ENCODE measurements at regions not wholly inside any gene's neighbourhood (a gene's known extent, or its start where the extent isn't known, plus 50 kb on each side); places are given as distances from the start of the nearest gene placed in this dataset.
"Not testable (repeated sequence)": the region's sequence is repeated elsewhere in the genome, so short reads cannot be mapped to it uniquely, and the experiment has no call there.

GRCh38 chr9:94033383-94033782 is 50.9 kb upstream of the PTPDC1 start:
- DNase-seq = no peak
- no peaks in the 10 kb centered on the region for H3K27me3 Mint-ChIP-seq (ENCODE audit: low read depth)
- no peak for ATAC-seq
- no peaks in the 10 kb centered on the region for H3K9me3 Mint-ChIP-seq
- H3K4me1 Mint-ChIP-seq (ENCODE audit: low read depth) = peaks cover 15% of the 10 kb centered on the region
- H3K36me3 Mint-ChIP-seq (ENCODE audit: insufficient read depth) = no peaks in the 10 kb centered on the region
- H3K4me3 Mint-ChIP-seq = no peak overlapping the region

GRCh38 chr9:94031946-94032345 is 52.3 kb upstream of the PTPDC1 start:
- H3K4me3 Mint-ChIP-seq = peak overlapping the region; percentile 98

GRCh38 chr9:94031380-94031779 is 52.9 kb upstream of the PTPDC1 start:
- Mint-ChIP-seq H3K36me3 (ENCODE audit: insufficient read depth) (no peaks in the 10 kb centered on the region), H3K4me1 (ENCODE audit: low read depth) (peaks cover 15% of the 10 kb centered on the region), H3K9me3 (no peaks in the 10 kb centered on the region), H3K27me3 (ENCODE audit: low read depth) (no peaks in the 10 kb centered on the region), H3K4me3 (peak overlapping the region; percentile 98)
- DNase-seq (no peak), ATAC-seq (no peak)

More at GRCh38 chr9:94031946-94032345, 52.3 kb upstream of the PTPDC1 start:
- ATAC-seq = no peak
- Mint-ChIP-seq H3K9me3 (no peaks in the 10 kb centered on the region), H3K36me3 (ENCODE audit: insufficient read depth) (no peaks in the 10 kb centered on the region), H3K4me1 (ENCODE audit: low read depth) (peaks cover 15% of the 10 kb centered on the region), H3K27me3 (ENCODE audit: low read depth) (no peaks in the 10 kb centered on the region)
- no peak for DNase-seq

- H3K9me3 Mint-ChIP-seq = no peaks in the 10 kb centered on the region
- peak overlapping the region; percentile 98 for H3K4me3 Mint-ChIP-seq
- no peaks in the 10 kb centered on the region for H3K27me3 Mint-ChIP-seq (ENCODE audit: low read depth)
- peak; percentile 100 for ATAC-seq
- H3K4me1 Mint-ChIP-seq (ENCODE audit: low read depth) = peaks cover 15% of the 10 kb centered on the region
- peak; percentile 75 for DNase-seq
- no peaks in the 10 kb centered on the region for H3K36me3 Mint-ChIP-seq (ENCODE audit: insufficient read depth)
Observed at GRCh38 chr9:94030318-94031179, 53.7 kb upstream of the PTPDC1 start.

- DNase-seq = no peak
- Mint-ChIP-seq H3K9me3 (no peaks in the 10 kb centered on the region), H3K4me3 (peak overlapping the region; percentile 98), H3K36me3 (ENCODE audit: insufficient read depth) (no peaks in the 10 kb centered on the region), H3K27me3 (ENCODE audit: low read depth) (no peaks in the 10 kb centered on the region), H3K4me1 (ENCODE audit: low read depth) (peaks cover 15% of the 10 kb centered on the region)
- ATAC-seq = no peak
Observed at GRCh38 chr9:94029932-94030317, 54.3 kb upstream of the PTPDC1 start.

GRCh38 chr9:94026816-94027215 is 57.4 kb upstream of the PTPDC1 start:
- H3K36me3 Mint-ChIP-seq (ENCODE audit: insufficient read depth) = no peaks in the 10 kb centered on the region
- ATAC-seq = no peak
- H3K27me3 Mint-ChIP-seq (ENCODE audit: low read depth) = no peaks in the 10 kb centered on the region
- no peak overlapping the region for H3K4me3 Mint-ChIP-seq
- no peak for DNase-seq
- peaks cover 15% of the 10 kb centered on the region for H3K4me1 Mint-ChIP-seq (ENCODE audit: low read depth)
- no peaks in the 10 kb centered on the region for H3K9me3 Mint-ChIP-seq

GRCh38 chr9:94022476-94022875 is 61.8 kb upstream of the PTPDC1 start:
- not testable (repeated sequence) for ATAC-seq; H3K4me1 Mint-ChIP-seq (ENCODE audit: low read depth); H3K4me3 Mint-ChIP-seq; H3K36me3 Mint-ChIP-seq (ENCODE audit: insufficient read depth); DNase-seq; H3K27me3 Mint-ChIP-seq (ENCODE audit: low read depth); H3K9me3 Mint-ChIP-seq

GRCh38 chr9:94020836-94021235 is 63.4 kb upstream of the PTPDC1 start:
- not testable (repeated sequence) for H3K4me1 Mint-ChIP-seq (ENCODE audit: low read depth); H3K4me3 Mint-ChIP-seq

GRCh38 chr9:94018628-94019027 is 63.5 kb upstream of the BARX1 start:
- H3K36me3 Mint-ChIP-seq (ENCODE audit: insufficient read depth) = no peaks in the 10 kb centered on the region
- ATAC-seq (no peak), DNase-seq (no peak)
- no peaks in the 10 kb centered on the region for H3K27me3 Mint-ChIP-seq (ENCODE audit: low read depth)
- no peaks in the 10 kb centered on the region for H3K9me3 Mint-ChIP-seq
- H3K4me1 Mint-ChIP-seq (ENCODE audit: low read depth) = no peaks in the 10 kb centered on the region
- no peak overlapping the region for H3K4me3 Mint-ChIP-seq

More at GRCh38 chr9:94020836-94021235, 63.4 kb upstream of the PTPDC1 start:
- H3K27me3 Mint-ChIP-seq (ENCODE audit: low read depth); DNase-seq; H3K36me3 Mint-ChIP-seq (ENCODE audit: insufficient read depth); H3K9me3 Mint-ChIP-seq; ATAC-seq: not testable (repeated sequence)

- ATAC-seq (no peak), DNase-seq (no peak)
- no peaks in the 10 kb centered on the region for H3K27me3 Mint-ChIP-seq (ENCODE audit: low read depth)
- H3K4me3 Mint-ChIP-seq = no peak overlapping the region
- no peaks in the 10 kb centered on the region for H3K36me3 Mint-ChIP-seq (ENCODE audit: insufficient read depth)
- peaks cover 2% of the 10 kb centered on the region for H3K4me1 Mint-ChIP-seq (ENCODE audit: low read depth)
- H3K9me3 Mint-ChIP-seq = no peaks in the 10 kb centered on the region
Observed at GRCh38 chr9:94017939-94018531, 62.9 kb upstream of the BARX1 start.

- no peak overlapping the region for H3K4me3 Mint-ChIP-seq
- no peaks in the 10 kb centered on the region for H3K36me3 Mint-ChIP-seq (ENCODE audit: insufficient read depth)
- ATAC-seq (no peak), DNase-seq (no peak)
- H3K9me3 Mint-ChIP-seq = no peaks in the 10 kb centered on the region
- no peaks in the 10 kb centered on the region for H3K27me3 Mint-ChIP-seq (ENCODE audit: low read depth)
- H3K4me1 Mint-ChIP-seq (ENCODE audit: low read depth) = peaks cover 4% of the 10 kb centered on the region
Observed at GRCh38 chr9:94016744-94017143, 61.6 kb upstream of the BARX1 start.

- Mint-ChIP-seq H3K4me1 (ENCODE audit: low read depth) (peaks cover 14% of the 10 kb centered on the region), H3K27me3 (ENCODE audit: low read depth) (no peaks in the 10 kb centered on the region), H3K36me3 (ENCODE audit: insufficient read depth) (no peaks in the 10 kb centered on the region), H3K9me3 (no peaks in the 10 kb centered on the region), H3K4me3 (no peak overlapping the region)
- ATAC-seq (no peak), DNase-seq (no peak)
Observed at GRCh38 chr9:94014920-94015319, 59.8 kb upstream of the BARX1 start.

- DNase-seq (no peak), ATAC-seq (no peak)
- Mint-ChIP-seq H3K4me1 (ENCODE audit: low read depth) (peaks cover 14% of the 10 kb centered on the region), H3K36me3 (ENCODE audit: insufficient read depth) (no peaks in the 10 kb centered on the region), H3K4me3 (no peak overlapping the region), H3K27me3 (ENCODE audit: low read depth) (no peaks in the 10 kb centered on the region), H3K9me3 (no peaks in the 10 kb centered on the region)
Observed at GRCh38 chr9:94014066-94014654, 59.0 kb upstream of the BARX1 start.

- DNase-seq (no peak), ATAC-seq (peak in 1 of 2 donors; percentile 23)
- Mint-ChIP-seq H3K27me3 (ENCODE audit: low read depth) (peaks cover 8% of the 10 kb centered on the region), H3K4me1 (ENCODE audit: low read depth) (peaks cover 14% of the 10 kb centered on the region), H3K9me3 (no peaks in the 10 kb centered on the region), H3K36me3 (ENCODE audit: insufficient read depth) (no peaks in the 10 kb centered on the region), H3K4me3 (no peak overlapping the region)
Observed at GRCh38 chr9:94010980-94011533, 55.9 kb upstream of the BARX1 start.
